IPS DF 4.7 (cell line): ENCODE measurements at regions not wholly inside any gene's neighbourhood (a gene's known extent, or its start where the extent isn't known, plus 50 kb on each side); places are given as distances from the start of the nearest gene placed in this dataset.
A peak's percentile ranks its signal among the peaks of the same experiment; 100 is the strongest.
"Not testable (repeated sequence)": the region's sequence is repeated elsewhere in the genome, so short reads cannot be mapped to it uniquely, and the experiment has no call there.

Source experiments
- DNase-seq: peaks from one replicate; pipeline ENCODE4 v3.0.0-alpha.2; 2013; ENCODE audit warnings: low spot score; ENCODE audit errors: extremely low read depth

DNA sequence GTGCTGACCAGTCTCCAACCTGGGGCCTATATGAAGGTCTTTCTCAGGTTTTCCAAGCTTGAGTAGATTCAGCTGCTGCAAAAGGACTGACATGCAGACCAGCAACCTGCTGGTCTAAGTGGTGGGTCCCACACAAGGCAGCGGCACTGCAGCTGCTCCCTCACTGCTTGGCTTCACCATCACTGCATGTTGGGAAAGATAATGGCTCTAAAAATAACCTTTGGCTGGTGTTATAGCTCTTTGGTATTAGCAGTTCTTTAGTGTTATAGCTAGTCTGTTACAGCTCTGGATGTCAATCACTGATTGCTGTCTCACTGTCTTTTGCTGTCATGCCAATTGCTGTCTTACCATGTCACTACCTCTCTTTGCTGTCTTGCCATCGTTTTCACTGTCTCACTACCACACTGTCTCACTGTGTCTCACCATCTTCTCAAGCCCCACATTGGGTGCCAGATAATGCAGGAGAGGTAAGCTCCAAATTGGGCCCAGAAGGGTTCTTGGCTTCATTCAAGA is 726.4 kb downstream of the TENT5A start:
- no peak for DNase-seq

GRCh38 chr6:81023709-81024108 is 728.8 kb downstream of the TENT5A start:
- DNase-seq, result no peak

- DNase-seq, result peak; percentile 25
Observed at GRCh38 chr6:81023007-81023582, 729.4 kb downstream of the TENT5A start.

- DNase-seq, result not testable (repeated sequence)
Observed at GRCh38 chr6:81017586-81017985, 734.9 kb downstream of the TENT5A start.

DNA sequence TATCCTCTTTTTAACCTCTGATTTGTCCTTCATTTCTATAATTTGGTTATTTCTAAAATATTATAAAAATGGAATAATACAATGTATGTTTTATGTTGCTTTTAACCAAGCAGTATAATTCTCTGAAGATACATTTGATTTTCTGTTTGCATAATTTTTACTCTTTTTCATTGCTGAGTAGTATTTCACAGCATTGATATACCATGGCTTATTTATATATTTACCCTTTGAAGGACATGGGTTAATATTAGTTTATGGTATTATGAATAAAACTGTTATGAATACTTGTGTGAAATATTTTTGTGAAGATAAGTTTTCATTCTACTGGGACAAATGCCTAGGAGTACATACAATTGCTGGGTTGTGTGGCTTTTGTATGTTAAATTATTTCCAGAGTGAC is 748.6 kb downstream of the TENT5A start:
- DNase-seq, result no peak

DNA sequence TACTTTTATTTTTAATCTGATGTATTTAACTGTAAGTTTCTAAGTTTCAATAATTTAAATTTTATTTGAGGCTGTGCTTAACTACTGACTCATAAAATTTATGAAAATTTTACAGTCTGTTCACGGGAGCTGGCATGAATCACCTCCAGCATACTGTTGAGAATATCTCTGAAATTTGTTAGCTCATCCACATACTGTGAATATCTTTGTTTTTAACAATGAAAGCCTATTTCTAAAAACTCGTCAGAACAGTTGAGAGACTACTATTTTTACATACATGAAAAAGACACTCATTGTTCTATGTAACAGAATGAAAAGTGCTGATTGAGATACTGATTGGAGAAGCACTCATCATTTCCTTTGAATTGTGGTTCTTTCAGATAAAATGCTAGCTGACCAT is 749.3 kb downstream of the TENT5A start:
- no peak for DNase-seq

DNA sequence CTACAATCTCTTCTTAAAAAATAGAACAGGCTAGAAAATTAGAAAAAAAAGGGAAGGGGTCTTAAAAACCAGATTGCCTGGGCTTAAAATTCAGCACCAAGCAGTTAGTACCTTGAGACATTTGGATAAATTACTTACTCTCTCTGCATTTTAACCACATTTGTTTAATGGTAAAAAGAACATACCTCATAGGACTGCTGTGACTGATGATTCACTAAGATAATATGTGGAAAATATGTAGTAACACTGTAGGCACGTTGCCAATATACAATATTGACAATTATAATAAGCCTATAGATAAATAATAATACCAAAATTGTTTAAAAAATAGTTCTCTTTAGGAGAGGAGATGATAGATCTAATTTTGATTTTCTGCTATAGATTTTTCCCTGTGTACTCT is 750.4 kb downstream of the TENT5A start:
- DNase-seq, result no peak

GRCh38 chr6:80991316-80991715 is 761.2 kb downstream of the TENT5A start:
- no peak for DNase-seq

- no peak for DNase-seq
Observed at GRCh38 chr6:80988892-80989291, 763.6 kb downstream of the TENT5A start.

DNA sequence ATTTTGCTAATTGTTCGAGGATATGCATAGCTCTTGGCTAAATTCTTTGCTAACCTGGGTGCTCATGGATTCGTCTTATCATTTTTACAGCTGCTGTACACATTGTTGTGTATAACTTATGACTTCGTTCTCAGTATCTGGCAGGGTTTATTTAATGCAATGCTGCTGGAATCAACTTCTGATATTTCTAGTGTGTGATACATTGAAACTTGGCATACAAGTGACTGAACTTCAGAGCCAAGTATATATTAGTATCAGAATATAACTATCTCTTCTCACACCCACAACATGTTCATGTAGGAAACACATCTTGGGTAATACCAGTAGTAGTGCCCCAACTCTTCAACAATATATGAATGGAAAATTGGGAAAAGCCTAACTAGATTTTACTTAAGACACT is 764.2 kb downstream of the TENT5A start:
- DNase-seq, result no peak

GRCh38 chr6:80981226-80981625 is 771.3 kb downstream of the TENT5A start:
- not testable (repeated sequence) for DNase-seq

- DNase-seq, result no peak
Observed at GRCh38 chr6:80976336-80976735, 776.1 kb downstream of the TENT5A start.

DNA sequence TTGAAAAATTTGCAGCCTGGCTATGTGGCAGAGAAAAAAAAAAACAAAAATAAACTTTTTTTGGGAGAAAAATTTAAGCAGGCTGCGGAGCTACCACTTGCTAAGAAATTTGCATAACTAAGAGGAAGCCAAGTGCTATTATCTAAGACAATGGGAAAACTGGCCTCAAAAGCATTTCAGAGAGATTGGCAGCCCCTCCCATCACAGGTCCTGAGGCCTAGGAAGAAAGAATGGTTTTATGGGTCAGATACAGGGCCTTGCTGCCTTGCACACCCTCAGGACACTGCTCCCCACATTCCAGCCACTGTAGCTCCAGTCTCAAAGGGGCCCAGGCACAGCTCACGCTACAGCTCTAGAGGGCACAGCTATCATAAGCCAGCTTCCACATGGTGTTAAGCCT is 777.9 kb downstream of the TENT5A start:
- DNase-seq, result no peak

- no peak for DNase-seq
Observed at GRCh38 chr6:80969439-80969838, 783.0 kb downstream of the TENT5A start.

DNA sequence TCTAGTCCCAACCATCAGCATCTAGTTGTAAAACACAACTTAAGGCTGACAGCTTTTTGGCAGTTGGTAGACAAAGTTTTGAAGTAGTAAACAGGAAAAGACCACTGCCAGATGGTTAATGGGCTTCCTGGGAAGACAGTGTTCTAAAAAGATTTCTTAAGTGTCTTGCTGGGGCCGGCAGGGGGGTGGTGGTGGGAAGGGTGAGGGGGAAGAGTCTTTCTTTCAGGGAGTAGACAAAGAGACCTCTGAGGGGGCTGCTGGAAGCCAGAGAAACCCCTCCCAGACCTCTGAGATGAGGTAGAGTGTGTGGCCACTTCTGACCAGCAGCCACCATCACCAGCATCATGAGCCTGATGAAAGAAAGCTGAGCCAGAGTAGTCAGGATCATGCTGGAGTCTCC is 784.9 kb downstream of the TENT5A start:
- DNase-seq, result no peak

DNA sequence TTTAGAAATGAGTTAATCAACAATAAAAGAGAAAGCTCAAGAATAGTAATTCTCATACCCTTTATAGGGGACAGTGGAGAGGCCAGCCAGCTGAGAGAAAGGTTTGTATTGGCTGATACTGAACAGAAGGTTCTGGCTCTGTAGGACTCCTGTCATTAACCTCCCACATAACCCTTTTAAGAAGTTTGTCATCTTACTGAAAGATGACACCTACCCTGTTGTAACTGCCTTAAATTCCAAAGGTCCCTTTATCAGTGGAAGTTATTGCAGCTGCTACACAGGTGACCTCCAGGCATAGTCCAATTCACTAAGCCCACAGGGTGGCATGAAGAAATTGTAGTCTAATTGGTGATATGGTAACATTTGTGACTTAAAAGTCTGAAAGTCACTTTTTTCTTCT is 790.1 kb downstream of the TENT5A start:
- DNase-seq, result no peak

GRCh38 chr6:80961166-80961565 is 791.3 kb downstream of the TENT5A start:
- no peak for DNase-seq

DNA sequence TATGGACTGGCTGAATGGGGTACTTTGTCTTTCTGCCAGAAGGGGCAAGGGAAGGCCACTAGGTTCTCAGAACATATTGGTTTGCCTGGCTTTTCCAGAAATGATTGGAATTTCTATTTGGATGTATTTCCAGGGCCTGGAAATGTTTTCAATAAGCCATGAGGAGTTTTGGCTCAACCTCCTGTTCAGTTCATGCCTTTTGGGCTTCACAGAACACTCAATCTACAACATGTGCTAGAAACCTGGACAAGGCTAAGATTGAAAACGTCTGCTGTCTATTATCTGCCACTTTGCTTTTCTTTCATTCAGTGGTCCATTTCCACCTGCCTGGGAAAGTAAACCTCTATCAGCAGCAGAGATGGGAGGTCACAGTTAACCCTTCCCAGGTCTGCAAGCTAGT is 793.4 kb downstream of the TENT5A start:
- no peak for DNase-seq

DNA sequence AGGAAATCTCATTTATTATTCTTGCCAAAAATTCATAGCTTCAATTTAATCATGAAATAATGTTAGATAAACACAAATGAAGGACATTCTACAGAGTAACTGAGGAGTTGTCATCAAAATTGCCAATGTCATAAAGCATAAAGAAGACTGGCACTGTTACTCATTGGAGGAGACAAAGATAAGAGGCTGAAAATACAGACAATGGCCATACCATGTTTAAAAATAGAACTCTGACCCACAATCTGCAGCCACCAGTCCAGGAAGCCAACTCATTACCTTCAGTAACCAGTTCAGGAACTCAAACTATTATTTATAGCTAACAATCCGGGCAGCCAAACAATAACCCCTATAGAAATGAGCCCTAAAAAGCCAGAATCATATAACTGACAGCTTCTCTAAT is 795.6 kb downstream of the TENT5A start:
- DNase-seq, result no peak

- DNase-seq, result not testable (repeated sequence)
Observed at GRCh38 chr6:80952479-80952878, 800.0 kb downstream of the TENT5A start.

DNA sequence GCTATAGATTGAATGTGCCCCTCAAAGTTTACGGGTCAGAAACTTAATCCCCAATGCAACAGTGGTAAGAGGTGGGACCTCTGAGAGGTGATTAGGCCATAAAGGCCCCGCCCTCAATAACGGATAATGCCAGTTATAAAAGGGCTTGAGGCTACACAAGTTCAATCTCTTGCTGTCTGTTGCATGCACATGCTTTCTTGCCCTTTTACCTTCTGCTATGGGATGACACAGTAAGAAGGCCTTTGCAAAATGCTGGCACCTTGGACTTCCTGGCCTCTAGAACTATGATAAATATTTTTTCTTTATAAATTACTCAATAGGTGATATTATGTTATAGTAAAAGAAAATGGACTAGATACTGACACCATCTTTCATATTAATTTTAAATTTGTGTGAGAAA is 806.1 kb downstream of the TENT5A start:
- DNase-seq, result no peak

- no peak for DNase-seq
Observed at GRCh38 chr6:80942911-80943310, 809.6 kb downstream of the TENT5A start.

GRCh38 chr6:80940976-80941375 is 811.5 kb downstream of the TENT5A start:
- no peak for DNase-seq

- DNase-seq, result no peak
Observed at GRCh38 chr6:80940571-80940970, 811.9 kb downstream of the TENT5A start.
